Esophagus squamous epithelium (tissue), 5 donors: ENCODE measurements at regions not wholly inside any gene's neighbourhood (a gene's known extent, or its start where the extent isn't known, plus 50 kb on each side); places are given as distances from the start of the nearest gene placed in this dataset.

Source experiments
- DNase-seq: peaks from one replicate; lab custom pipeline; 2025; lab: John Stamatoyannopoulos, UW
- H3K27ac ChIP-seq, 4 donors: fragments of 200-600 bp; sonication (generic); one replicate each; pipeline ENCODE4 v1.5.1; 2016 to 2019; ENCODE audit warnings: mild to moderate bottlenecking in 1 of 4
- H3K27me3 ChIP-seq, 4 donors: fragments of 200-600 bp; sonication (generic); 1 replicate in 3 of 4; 2 replicates in 1 of 4; pipeline versions ENCODE4 v1.5.1 to v1.6.0; 2017 to 2021; ENCODE audit warnings: antibody characterized with exemption in 1 of 4
- H3K36me3 ChIP-seq, 3 donors: fragments of 200-600 bp; sonication (generic); one replicate each; pipeline ENCODE4 v1.5.1; 2016 to 2019
- H3K4me1 ChIP-seq, 3 donors: fragments of 200-600 bp; sonication (generic); one replicate each; pipeline ENCODE4 v1.5.1; 2017 to 2019
- H3K4me3 ChIP-seq, 4 donors: fragments of 200-600 bp; sonication (generic); 1 replicate in 3 of 4; 2 replicates in 1 of 4; pipeline ENCODE4 v1.5.1; 2016 to 2019; ENCODE audit warnings: mild to moderate bottlenecking in 2 of 4, moderate library complexity in 1 of 4
- H3K9me3 ChIP-seq, 3 donors: fragments of 200-600 bp; sonication (generic); one replicate each; pipeline ENCODE4 v1.5.1; 2016 to 2019
- CTCF ChIP-seq, 6 experiments: fragments of 450-650 bp in 4 of 6; fragments of 200-600 bp in 2 of 6; sonication (generic) in 2 of 6; IDR thresholded peaks; one replicate each; pipeline ENCODE4 v1.5.1; 2016 to 2019; ENCODE audit warnings: antibody characterized with exemption in 6 of 6, mild to moderate bottlenecking in 4 of 6, moderate library complexity in 4 of 6
- POLR2A ChIP-seq, 4 donors: fragments of 450-650 bp; IDR thresholded peaks; one replicate each; pipeline ENCODE4 v1.6.1; 2017; ENCODE audit warnings: antibody characterized with exemption in 4 of 4, mild to moderate bottlenecking in 4 of 4, moderate library complexity in 3 of 4
- WGBS, 2 donors: methylation state at CpG; one replicate each; pipeline ENCODE4 v1.1.5; 2018; 5-methylcytosine and 5-hydroxymethylcytosine counted together
- intact Hi-C: fragments of 100-400 bp; cut with DNase I; formaldehyde crosslinking; loops from one replicate; pipeline ENCODE4 v1.15.0; 2022
- donor health status: DM: yes; HTN: yes; CAD: no.

- intact Hi-C loops: no loop called here
- 79 to 80% methylated on average over 4 of the region's 4 CpGs for WGBS, 2 donors
- no peak for DNase-seq
- TF ChIP-seq POLR2A (IDR thresholded peaks at IDR 0.05) (no peak), CTCF (IDR thresholded peaks at IDR 0.05) (no peak)
- no peaks in the 10 kb centered on the region for H3K4me1 ChIP-seq
- no peak overlapping the region for H3K27ac ChIP-seq
- no peaks in the 10 kb centered on the region for H3K9me3 ChIP-seq
- no peaks in the 10 kb centered on the region for H3K27me3 ChIP-seq
- H3K36me3 ChIP-seq: no peaks in the 10 kb centered on the region
- no peak overlapping the region for H3K4me3 ChIP-seq
These were observed 785.6 kb downstream of the TMTC2 start for GRCh38 chr12:83472350-83472749.

- intact Hi-C loops: no loop called here
- 71 to 97% methylated on average over 4 to 6 of the region's 6 CpGs for WGBS, 2 donors
These were observed 784.6 kb downstream of the TMTC2 start for GRCh38 chr12:83471341-83471740.

GRCh38 chr12:83470749-83471148, 784.0 kb downstream of the TMTC2 start:
- WGBS, 2 donors: 77% methylated on average over 3 of the region's 3 CpGs
- no peak for DNase-seq
- H3K4me3 ChIP-seq: no peak overlapping the region
- no peak overlapping the region for H3K27ac ChIP-seq
- H3K9me3 ChIP-seq: no peaks in the 10 kb centered on the region
- no peaks in the 10 kb centered on the region for H3K27me3 ChIP-seq
- H3K36me3 ChIP-seq: no peaks in the 10 kb centered on the region
- intact Hi-C loops: no loop called here
- no peaks in the 10 kb centered on the region for H3K4me1 ChIP-seq
- TF ChIP-seq CTCF (IDR thresholded peaks at IDR 0.05): no peak
- TF ChIP-seq POLR2A (IDR thresholded peaks at IDR 0.05): no peak

More at GRCh38 chr12:83471341-83471740, 784.6 kb downstream of the TMTC2 start:
- Histone ChIP-seq H3K27me3 (no peaks in the 10 kb centered on the region), H3K9me3 (no peaks in the 10 kb centered on the region), H3K4me1 (no peaks in the 10 kb centered on the region), H3K36me3 (no peaks in the 10 kb centered on the region), H3K27ac (no peak overlapping the region), H3K4me3 (no peak overlapping the region)
- no peak for DNase-seq
- TF ChIP-seq POLR2A (IDR thresholded peaks at IDR 0.05) (no peak), CTCF (IDR thresholded peaks at IDR 0.05) (no peak)

- intact Hi-C loops: no loop called here
- no peaks in the 10 kb centered on the region for H3K9me3 ChIP-seq
- no peak overlapping the region for H3K27ac ChIP-seq
- TF ChIP-seq CTCF (IDR thresholded peaks at IDR 0.05) (no peak), POLR2A (IDR thresholded peaks at IDR 0.05) (no peak)
- WGBS, 2 donors: 67 to 72% methylated on average over 5 of the region's 5 CpGs
- no peak for DNase-seq
- H3K27me3 ChIP-seq: no peaks in the 10 kb centered on the region
- no peak overlapping the region for H3K4me3 ChIP-seq
- H3K4me1 ChIP-seq: no peaks in the 10 kb centered on the region
- H3K36me3 ChIP-seq: no peaks in the 10 kb centered on the region
These were observed 782.5 kb downstream of the TMTC2 start for GRCh38 chr12:83468988-83469908.

- intact Hi-C loops: no loop called here
- no peak for TF ChIP-seq POLR2A (IDR thresholded peaks at IDR 0.05)
- no peak for TF ChIP-seq CTCF (IDR thresholded peaks at IDR 0.05)
- H3K4me1 ChIP-seq: no peaks in the 10 kb centered on the region
- no peaks in the 10 kb centered on the region for H3K27me3 ChIP-seq
- H3K27ac ChIP-seq: no peak overlapping the region
- WGBS, 2 donors: 34 to 44% methylated on average over 2 of the region's 2 CpGs
- no peaks in the 10 kb centered on the region for H3K9me3 ChIP-seq
- no peak overlapping the region for H3K4me3 ChIP-seq
- no peaks in the 10 kb centered on the region for H3K36me3 ChIP-seq
- DNase-seq: no peak
These were observed 778.9 kb downstream of the TMTC2 start for GRCh38 chr12:83465632-83466031.
